ENCODE measurements at regions not wholly inside any gene's neighbourhood (a gene's known extent, or its start where the extent isn't known, plus 50 kb on each side); places are given as distances from the start of the nearest gene placed in this dataset.

GRCh38 chr7:21099955-21100354, 313.3 kb upstream of the SP8 start:
- ChIA-PET CTCF (ENCODE audit: unreplicated experiment) (no interaction called here), POLR2A (no interaction called here)
- Histone ChIP-seq H4K20me1 (ENCODE audit: insufficient read depth, low read length) (no peaks in the 10 kb centered on the region), H3K9me3 (ENCODE audit: low read length) (no peaks in the 10 kb centered on the region), H3K27ac (ENCODE audit: low read depth, low read length, poor library complexity, severe bottlenecking) (no peak overlapping the region), H2AFZ (ENCODE audit: low read length) (no peak overlapping the region), H3K4me2 (ENCODE audit: low read length) (no peak overlapping the region), H3K36me3 (ENCODE audit: insufficient read depth, low read length) (no peaks in the 10 kb centered on the region), H3K9me2 (ENCODE audit: insufficient read depth, low read length) (no peaks in the 10 kb centered on the region), H3K79me2 (ENCODE audit: insufficient read depth, low read depth, low read length) (no peaks in the 10 kb centered on the region), H3K4me3 (ENCODE audit: low read depth, low read length, poor library complexity, severe bottlenecking) (no peak overlapping the region), H3K4me1 (ENCODE audit: insufficient read depth, low read length, poor library complexity, severe bottlenecking) (no peaks in the 10 kb centered on the region)
- no TSS peak for BruUV-seq (replicated peaks)
- intact Hi-C loops (cut with micrococcal nuclease; ENCODE audit: unreplicated experiment): no loop called here
- TF ChIP-seq CTCF (conservative IDR thresholded peaks at IDR 0.05; ENCODE audit: low read length): no peak
- TF ChIP-seq EZH2phosphoT487 (IDR thresholded peaks at IDR 0.05; ENCODE audit: borderline replicate concordance, low read depth, low read length): no peak
- DNase-seq (ENCODE audit: low spot score): no peak

GRCh38 chr7:21101541-21101940, 314.9 kb upstream of the SP8 start:
- TF ChIP-seq EZH2phosphoT487 (IDR thresholded peaks at IDR 0.05; ENCODE audit: borderline replicate concordance, low read depth, low read length) (no peak), CTCF (conservative IDR thresholded peaks at IDR 0.05; ENCODE audit: low read length) (no peak)
- no peak for DNase-seq (ENCODE audit: low spot score)
- Histone ChIP-seq H2AFZ (ENCODE audit: low read length) (no peak overlapping the region), H3K9me2 (ENCODE audit: insufficient read depth, low read length) (no peaks in the 10 kb centered on the region), H3K36me3 (ENCODE audit: insufficient read depth, low read length) (no peaks in the 10 kb centered on the region), H3K4me2 (ENCODE audit: low read length) (no peak overlapping the region), H3K79me2 (ENCODE audit: insufficient read depth, low read depth, low read length) (no peaks in the 10 kb centered on the region), H4K20me1 (ENCODE audit: insufficient read depth, low read length) (no peaks in the 10 kb centered on the region), H3K27ac (ENCODE audit: low read depth, low read length, poor library complexity, severe bottlenecking) (no peak overlapping the region), H3K4me1 (ENCODE audit: insufficient read depth, low read length, poor library complexity, severe bottlenecking) (no peaks in the 10 kb centered on the region), H3K4me3 (ENCODE audit: low read depth, low read length, poor library complexity, severe bottlenecking) (no peak overlapping the region), H3K9me3 (ENCODE audit: low read length) (no peaks in the 10 kb centered on the region)
- CTCF ChIA-PET (ENCODE audit: unreplicated experiment): no interaction called here
- POLR2A ChIA-PET: no interaction called here
- intact Hi-C loops (cut with micrococcal nuclease; ENCODE audit: unreplicated experiment): no loop called here
- BruUV-seq (replicated peaks): no TSS peak

- Histone ChIP-seq H3K9me3 (ENCODE audit: low read length) (no peaks in the 10 kb centered on the region), H4K20me1 (ENCODE audit: insufficient read depth, low read length) (no peaks in the 10 kb centered on the region), H3K27ac (ENCODE audit: low read depth, low read length, poor library complexity, severe bottlenecking) (no peak overlapping the region), H2AFZ (ENCODE audit: low read length) (no peak overlapping the region), H3K79me2 (ENCODE audit: insufficient read depth, low read depth, low read length) (no peaks in the 10 kb centered on the region), H3K4me1 (ENCODE audit: insufficient read depth, low read length, poor library complexity, severe bottlenecking) (no peaks in the 10 kb centered on the region), H3K4me2 (ENCODE audit: low read length) (no peak overlapping the region), H3K36me3 (ENCODE audit: insufficient read depth, low read length) (no peaks in the 10 kb centered on the region), H3K9me2 (ENCODE audit: insufficient read depth, low read length) (no peaks in the 10 kb centered on the region), H3K4me3 (ENCODE audit: low read depth, low read length, poor library complexity, severe bottlenecking) (no peak overlapping the region)
- no TSS peak for BruUV-seq (replicated peaks)
- intact Hi-C loops (cut with micrococcal nuclease; ENCODE audit: unreplicated experiment): no loop called here
- POLR2A ChIA-PET: no interaction called here
- no peak for TF ChIP-seq EZH2phosphoT487 (IDR thresholded peaks at IDR 0.05; ENCODE audit: borderline replicate concordance, low read depth, low read length)
- no peak for TF ChIP-seq CTCF (conservative IDR thresholded peaks at IDR 0.05; ENCODE audit: low read length)
- no peak for DNase-seq (ENCODE audit: low spot score)
- CTCF ChIA-PET (ENCODE audit: unreplicated experiment): no interaction called here
Measured at GRCh38 chr7:21103426-21104123, 316.9 kb upstream of the SP8 start.

All from OCI-LY7 (cell line).